SK-N-SH (cell line): ENCODE measurements at regions not wholly inside any gene's neighbourhood (a gene's known extent, or its start where the extent isn't known, plus 50 kb on each side); places are given as distances from the start of the nearest gene placed in this dataset.

Source experiments
- CTCF ChIA-PET: fragments of 300-600, 350-600 bp; formaldehyde crosslinking; extraction: SDS; loops from one replicate; lab custom pipeline; 2021; lab: Yijun Ruan, JAX
- POLR2A ChIA-PET: fragments of 350-600 bp; sonication (Branson Sonifier 250); formaldehyde crosslinking; extraction: SDS; loops from one replicate; lab custom pipeline; 2020; ENCODE audit warnings: antibody characterized with exemption, inconsistent platforms; lab: Yijun Ruan, JAX
- DNase-seq: peaks from one replicate; pipeline ENCODE4 v3.0.0; 2012
- H2AFZ ChIP-seq: fragments of 200-600 bp; sonication (generic); 2 replicates; pipeline ENCODE4 v1.8.1; 2016; ENCODE audit warnings: antibody characterized with exemption, mild to moderate bottlenecking, low read depth
- H3F3A ChIP-seq: fragments of 200-600 bp; sonication (generic); replicated peaks from 2 replicates; pipeline ENCODE3; 2016; ENCODE audit warnings: antibody characterized with exemption, mild to moderate bottlenecking; ENCODE audit not compliant: insufficient read depth
- H3K27ac ChIP-seq, 2 experiments: fragments of 200-500 bp in 1 of 2; fragments of 200-600 bp in 1 of 2; sonication (Bioruptor generic) in 1 of 2; sonication (generic), shearing (Covaris generic) in 1 of 2; 2 replicates each; pipeline versions ENCODE4 v1.5.1 to v1.6.1; 2014 to 2016; ENCODE audit warnings: low read depth in 2 of 2, inconsistent platforms in 1 of 2, low read length in 1 of 2, mild to moderate bottlenecking in 1 of 2, mixed read lengths in 1 of 2
- H3K27me3 ChIP-seq: fragments of 200-600 bp; sonication (generic), shearing (Covaris generic); 2 replicates; pipeline ENCODE4 v1.6.1; 2016; ENCODE audit warnings: mixed run types; ENCODE audit not compliant: insufficient read depth
- H3K36me3 ChIP-seq, 2 experiments: fragments of 200-500 bp in 1 of 2; fragments of 200-600 bp in 1 of 2; sonication (Bioruptor generic) in 1 of 2; sonication (generic) in 1 of 2; replicated peaks in 1 of 2; 2 replicates each; pipeline versions ENCODE3 to v1.5.1; 2014 to 2016; ENCODE audit warnings: low read length in 1 of 2, mild to moderate bottlenecking in 1 of 2; ENCODE audit not compliant: insufficient read depth in 2 of 2, control insufficient read depth in 1 of 2
- H3K4me1 ChIP-seq, 2 experiments: fragments of 200-500 bp in 1 of 2; fragments of 200-600 bp in 1 of 2; sonication (Bioruptor generic) in 1 of 2; sonication (generic), shearing (Covaris generic) in 1 of 2; 2 replicates each; pipeline versions ENCODE4 v1.5.1 to v1.6.1; 2014 to 2016; ENCODE audit warnings: low read depth in 1 of 2, low read length in 1 of 2, mixed run types in 1 of 2; ENCODE audit not compliant: insufficient read depth in 2 of 2, control insufficient read depth in 1 of 2
- H3K4me2 ChIP-seq: fragments of 200-600 bp; sonication (generic), shearing (Covaris generic); 2 replicates; pipeline ENCODE4 v1.6.1; 2017; ENCODE audit warnings: mixed run types
- H3K4me3 ChIP-seq, 2 experiments: fragments of 200-500 bp in 1 of 2; fragments of 200-600 bp in 1 of 2; sonication (Bioruptor generic) in 1 of 2; sonication (generic), shearing (Covaris generic) in 1 of 2; 2 replicates each; pipeline versions ENCODE4 v1.5.1 to v1.8.1; 2014 to 2016; ENCODE audit warnings: low read depth in 2 of 2, inconsistent platforms in 1 of 2, low read length in 1 of 2, mild to moderate bottlenecking in 1 of 2, mixed read lengths in 1 of 2, moderate library complexity in 1 of 2
- H3K79me2 ChIP-seq: fragments of 200-600 bp; sonication (generic); 2 replicates; pipeline ENCODE4 v1.8.1; 2017; ENCODE audit warnings: mild to moderate bottlenecking; ENCODE audit not compliant: insufficient read depth
- H3K9ac ChIP-seq: fragments of 200-600 bp; sonication (generic); 2 replicates; pipeline ENCODE4 v1.6.1; 2017; ENCODE audit warnings: mixed run types
- H3K9me2 ChIP-seq: fragments of 200-600 bp; sonication (generic); 2 replicates; pipeline ENCODE4 v1.6.1; 2017; ENCODE audit warnings: mixed run types
- H3K9me3 ChIP-seq: fragments of 200-600 bp; sonication (generic); 2 replicates; pipeline ENCODE4 v1.6.1; 2017; ENCODE audit warnings: mixed run types, mild to moderate bottlenecking, moderate library complexity
- H4K20me1 ChIP-seq: fragments of 200-600 bp; sonication (generic); 2 replicates; pipeline ENCODE4 v1.6.1; 2017; ENCODE audit warnings: mild to moderate bottlenecking, mixed run types; ENCODE audit not compliant: insufficient read depth
- CHD2 ChIP-seq: fragments of 150-350 bp; IDR thresholded peaks from 2 replicates; pipeline ENCODE4 v1.6.1; 2018; ENCODE audit warnings: low read length; ENCODE audit not compliant: partially characterized antibody
- CTCF ChIP-seq: fragments of 200-600 bp; sonication (generic); IDR thresholded peaks from 2 replicates; pipeline ENCODE4 v1.6.1; 2017; ENCODE audit warnings: antibody characterized with exemption, mild to moderate bottlenecking, moderate library complexity
- EP300 ChIP-seq, 2 experiments: IDR thresholded peaks; 2 replicates each; pipeline versions ENCODE4 v1.4.0 to v1.6.1; 2012; ENCODE audit warnings: borderline replicate concordance in 1 of 2, low read depth in 1 of 2, low read length in 1 of 2
- FOXJ3 ChIP-seq: sonication (generic); formaldehyde crosslinking; IDR thresholded peaks from 2 replicates; pipeline ENCODE4 v1.5.1; 2020; ENCODE audit warnings: mild to moderate bottlenecking, missing genetic modification reagents
- FOXM1 ChIP-seq: IDR thresholded peaks from 2 replicates; pipeline ENCODE4 v1.4.0; 2012; ENCODE audit warnings: low read depth, mild to moderate bottlenecking
- POLR2AphosphoS5 ChIP-seq: IDR thresholded peaks from 2 replicates; pipeline ENCODE4 v1.6.1; 2012; ENCODE audit warnings: low read depth, low read length
- RCOR1 ChIP-seq: fragments of 150-350 bp; IDR thresholded peaks from 2 replicates; pipeline ENCODE4 v1.6.1; 2017; ENCODE audit warnings: antibody characterized with exemption, low read length
- SIN3A ChIP-seq: IDR thresholded peaks from 2 replicates; pipeline ENCODE4 v1.6.1; 2012; ENCODE audit warnings: low read depth, mild to moderate bottlenecking, low read length, moderate library complexity, borderline replicate concordance
- TAF1 ChIP-seq: IDR thresholded peaks from 2 replicates; pipeline ENCODE4 v1.6.1; 2012; ENCODE audit warnings: low read depth, mild to moderate bottlenecking, low read length, moderate library complexity, borderline replicate concordance
- TCF12 ChIP-seq: IDR thresholded peaks from 2 replicates; pipeline ENCODE4 v1.4.0; 2012
- TEAD4 ChIP-seq: IDR thresholded peaks from 2 replicates; pipeline ENCODE4 v1.4.0; 2012; ENCODE audit warnings: mild to moderate bottlenecking, borderline replicate concordance; ENCODE audit not compliant: insufficient read depth
- WGBS: methylation state at CpG from one replicate; pipeline ENCODE4 v1.1.6; 2017; ENCODE audit warnings: low lambda C conversion rate; 5-methylcytosine and 5-hydroxymethylcytosine counted together
- TF ChIP-seq, protein P1 (sequence below): IDR thresholded peaks from 2 replicates; pipeline ENCODE4 v1.6.1; 2012; ENCODE audit warnings: mild to moderate bottlenecking, low read depth, low read length, moderate library complexity
- TF ChIP-seq, protein P2 (sequence below): fragments of 150-350 bp; IDR thresholded peaks from 2 replicates; pipeline ENCODE4 v1.6.1; 2017; ENCODE audit warnings: antibody characterized with exemption, low read length, low read depth, borderline replicate concordance
- TF ChIP-seq, protein P3 (sequence below): IDR thresholded peaks from 2 replicates; pipeline ENCODE4; 2012
- TF ChIP-seq, protein P4 (sequence below): IDR thresholded peaks from 2 replicates; pipeline ENCODE4 v1.4.0; 2012; ENCODE audit warnings: low read depth

DNA sequence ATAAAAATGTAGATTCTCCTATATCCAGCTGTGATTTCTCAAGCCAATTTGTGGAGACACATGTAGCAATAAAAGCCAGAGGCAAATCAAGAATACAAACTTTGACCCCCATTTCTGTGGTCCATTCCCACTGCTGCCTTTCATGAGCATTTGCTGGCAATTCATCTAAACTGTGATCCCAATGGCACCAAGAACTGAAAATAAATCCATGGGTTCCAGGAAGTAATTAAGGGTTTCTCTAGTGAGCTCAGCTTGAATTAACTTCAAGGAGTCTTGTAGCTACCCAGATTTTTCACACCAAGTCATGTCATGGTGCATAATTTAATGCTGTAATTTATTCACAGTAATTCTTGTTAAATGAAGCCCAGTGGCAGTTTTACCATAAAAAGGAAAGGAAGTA, 145.0 kb upstream of the SMC2 start (continued):
- TF ChIP-seq SIN3A (no peak), EP300 (IDR thresholded peaks at IDR 0.05; ENCODE audit: borderline replicate concordance in 1 of 2, low read depth in 1 of 2, low read length in 1 of 2) (no peak), TEAD4 (no peak), CHD2 (no peak), TCF12 (no peak)
- TF ChIP-seq, all 33 proteins: peak for 0

DNA sequence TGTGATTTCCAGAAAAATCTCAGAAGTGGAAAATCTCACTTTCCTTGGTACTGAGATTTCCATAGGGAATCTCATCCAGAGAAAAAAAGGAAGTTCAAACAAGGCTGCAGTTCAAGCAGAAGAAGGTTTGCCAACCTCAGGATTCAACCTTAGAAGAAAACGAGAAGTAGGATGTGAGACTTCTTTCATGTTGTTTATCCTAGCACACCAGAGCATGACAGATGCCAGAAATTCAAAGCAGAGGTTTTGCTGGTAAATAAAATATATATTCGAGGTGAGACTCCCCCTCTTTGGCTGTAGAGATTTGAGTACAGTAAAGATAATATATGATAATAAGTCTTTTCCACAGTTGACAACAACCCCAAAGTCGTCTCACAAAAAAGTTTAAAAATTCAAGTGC, 116.9 kb upstream of the SMC2 start:
- no peak overlapping the region for H3K4me3 ChIP-seq
- TF ChIP-seq TCF12 (no peak), FOXJ3 (CRISPR knock-in tag) (no peak), RCOR1 (no peak), POLR2AphosphoS5 (no peak), TAF1 (no peak), CTCF (no peak), EP300 (IDR thresholded peaks at IDR 0.05; ENCODE audit: borderline replicate concordance in 1 of 2, low read depth in 1 of 2, low read length in 1 of 2) (no peak), FOXM1 (no peak)
- TF ChIP-seq, protein P1, sequence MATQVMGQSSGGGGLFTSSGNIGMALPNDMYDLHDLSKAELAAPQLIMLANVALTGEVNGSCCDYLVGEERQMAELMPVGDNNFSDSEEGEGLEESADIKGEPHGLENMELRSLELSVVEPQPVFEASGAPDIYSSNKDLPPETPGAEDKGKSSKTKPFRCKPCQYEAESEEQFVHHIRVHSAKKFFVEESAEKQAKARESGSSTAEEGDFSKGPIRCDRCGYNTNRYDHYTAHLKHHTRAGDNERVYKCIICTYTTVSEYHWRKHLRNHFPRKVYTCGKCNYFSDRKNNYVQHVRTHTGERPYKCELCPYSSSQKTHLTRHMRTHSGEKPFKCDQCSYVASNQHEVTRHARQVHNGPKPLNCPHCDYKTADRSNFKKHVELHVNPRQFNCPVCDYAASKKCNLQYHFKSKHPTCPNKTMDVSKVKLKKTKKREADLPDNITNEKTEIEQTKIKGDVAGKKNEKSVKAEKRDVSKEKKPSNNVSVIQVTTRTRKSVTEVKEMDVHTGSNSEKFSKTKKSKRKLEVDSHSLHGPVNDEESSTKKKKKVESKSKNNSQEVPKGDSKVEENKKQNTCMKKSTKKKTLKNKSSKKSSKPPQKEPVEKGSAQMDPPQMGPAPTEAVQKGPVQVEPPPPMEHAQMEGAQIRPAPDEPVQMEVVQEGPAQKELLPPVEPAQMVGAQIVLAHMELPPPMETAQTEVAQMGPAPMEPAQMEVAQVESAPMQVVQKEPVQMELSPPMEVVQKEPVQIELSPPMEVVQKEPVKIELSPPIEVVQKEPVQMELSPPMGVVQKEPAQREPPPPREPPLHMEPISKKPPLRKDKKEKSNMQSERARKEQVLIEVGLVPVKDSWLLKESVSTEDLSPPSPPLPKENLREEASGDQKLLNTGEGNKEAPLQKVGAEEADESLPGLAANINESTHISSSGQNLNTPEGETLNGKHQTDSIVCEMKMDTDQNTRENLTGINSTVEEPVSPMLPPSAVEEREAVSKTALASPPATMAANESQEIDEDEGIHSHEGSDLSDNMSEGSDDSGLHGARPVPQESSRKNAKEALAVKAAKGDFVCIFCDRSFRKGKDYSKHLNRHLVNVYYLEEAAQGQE, result no peak
- TF ChIP-seq, protein P2, sequence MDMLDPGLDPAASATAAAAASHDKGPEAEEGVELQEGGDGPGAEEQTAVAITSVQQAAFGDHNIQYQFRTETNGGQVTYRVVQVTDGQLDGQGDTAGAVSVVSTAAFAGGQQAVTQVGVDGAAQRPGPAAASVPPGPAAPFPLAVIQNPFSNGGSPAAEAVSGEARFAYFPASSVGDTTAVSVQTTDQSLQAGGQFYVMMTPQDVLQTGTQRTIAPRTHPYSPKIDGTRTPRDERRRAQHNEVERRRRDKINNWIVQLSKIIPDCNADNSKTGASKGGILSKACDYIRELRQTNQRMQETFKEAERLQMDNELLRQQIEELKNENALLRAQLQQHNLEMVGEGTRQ, result no peak
- TF ChIP-seq, protein P3, sequence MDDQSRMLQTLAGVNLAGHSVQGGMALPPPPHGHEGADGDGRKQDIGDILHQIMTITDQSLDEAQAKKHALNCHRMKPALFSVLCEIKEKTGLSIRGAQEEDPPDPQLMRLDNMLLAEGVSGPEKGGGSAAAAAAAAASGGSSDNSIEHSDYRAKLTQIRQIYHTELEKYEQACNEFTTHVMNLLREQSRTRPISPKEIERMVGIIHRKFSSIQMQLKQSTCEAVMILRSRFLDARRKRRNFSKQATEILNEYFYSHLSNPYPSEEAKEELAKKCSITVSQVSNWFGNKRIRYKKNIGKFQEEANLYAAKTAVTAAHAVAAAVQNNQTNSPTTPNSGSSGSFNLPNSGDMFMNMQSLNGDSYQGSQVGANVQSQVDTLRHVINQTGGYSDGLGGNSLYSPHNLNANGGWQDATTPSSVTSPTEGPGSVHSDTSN, result no peak
- TF ChIP-seq, protein P4, sequence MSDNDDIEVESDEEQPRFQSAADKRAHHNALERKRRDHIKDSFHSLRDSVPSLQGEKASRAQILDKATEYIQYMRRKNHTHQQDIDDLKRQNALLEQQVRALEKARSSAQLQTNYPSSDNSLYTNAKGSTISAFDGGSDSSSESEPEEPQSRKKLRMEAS, result no peak
- H3K27ac ChIP-seq, result no peak overlapping the region
- 7% methylated on average over 3 of the region's 3 CpGs for WGBS
- H3K9me2 ChIP-seq, result no peaks in the 10 kb centered on the region
- no peaks in the 10 kb centered on the region for H3K9me3 ChIP-seq
- no peak overlapping the region for H3K4me2 ChIP-seq
- H2AFZ ChIP-seq, result no peak overlapping the region
- ChIA-PET POLR2A (no interaction called here), CTCF (no interaction called here)
- H3F3A ChIP-seq, result no peaks in the 10 kb centered on the region
- no peaks in the 10 kb centered on the region for H3K27me3 ChIP-seq
- H4K20me1 ChIP-seq, result no peaks in the 10 kb centered on the region
- H3K36me3 ChIP-seq, result no peaks in the 10 kb centered on the region
- no peaks in the 10 kb centered on the region for H3K79me2 ChIP-seq
- H3K4me1 ChIP-seq, result no peaks in the 10 kb centered on the region
- DNase-seq, result no peak
- H3K9ac ChIP-seq, result no peak overlapping the region
